ENCODE measurements at regions not wholly inside any gene's neighbourhood (a gene's known extent, or its start where the extent isn't known, plus 50 kb on each side); places are given as distances from the start of the nearest gene placed in this dataset.

GRCh38 chr11:116229236-116229970 is 543.4 kb downstream of the BUD13 start:
- DNase-seq (ENCODE audit: low read depth in 2 of 2, low spot score in 1 of 2): no peak

- no peak for DNase-seq (ENCODE audit: low read depth in 2 of 2, low spot score in 1 of 2)
Observed at GRCh38 chr11:116226731-116227130, 546.1 kb downstream of the BUD13 start.

GRCh38 chr11:116225784-116226585 is 546.8 kb downstream of the BUD13 start:
- no peak for DNase-seq (ENCODE audit: low read depth in 2 of 2, low spot score in 1 of 2)

- DNase-seq (ENCODE audit: low read depth in 2 of 2, low spot score in 1 of 2): no peak
Observed at GRCh38 chr11:116225236-116225635, 547.6 kb downstream of the BUD13 start.

GRCh38 chr11:116224889-116225200 is 547.9 kb downstream of the BUD13 start:
- no peak for DNase-seq (ENCODE audit: low read depth in 2 of 2, low spot score in 1 of 2)

- DNase-seq (ENCODE audit: low read depth in 2 of 2, low spot score in 1 of 2): no peak
Observed at GRCh38 chr11:116224154-116224888, 548.5 kb downstream of the BUD13 start.

GRCh38 chr11:116221351-116221750 is 551.4 kb downstream of the BUD13 start:
- DNase-seq (ENCODE audit: low read depth in 2 of 2, low spot score in 1 of 2): no peak

- no peak for DNase-seq (ENCODE audit: low read depth in 2 of 2, low spot score in 1 of 2)
Observed at GRCh38 chr11:116219171-116219635, 553.6 kb downstream of the BUD13 start.

- no peak for DNase-seq (ENCODE audit: low read depth in 2 of 2, low spot score in 1 of 2)
Observed at GRCh38 chr11:116217441-116217840, 555.3 kb downstream of the BUD13 start.

- DNase-seq (ENCODE audit: low read depth in 2 of 2, low spot score in 1 of 2): no peak
Observed at GRCh38 chr11:116217006-116217405, 555.8 kb downstream of the BUD13 start.

GRCh38 chr11:116215471-116216113 is 557.2 kb downstream of the BUD13 start:
- no peak for DNase-seq (ENCODE audit: low read depth in 2 of 2, low spot score in 1 of 2)

GRCh38 chr11:116211147-116211546 is 561.6 kb downstream of the BUD13 start:
- no peak for DNase-seq (ENCODE audit: low read depth in 2 of 2, low spot score in 1 of 2)

- DNase-seq (ENCODE audit: low read depth in 2 of 2, low spot score in 1 of 2): no peak
Observed at GRCh38 chr11:116210663-116211062, 562.1 kb downstream of the BUD13 start.

- DNase-seq (ENCODE audit: low read depth in 2 of 2, low spot score in 1 of 2): no peak
Observed at GRCh38 chr11:116209255-116209654, 563.5 kb downstream of the BUD13 start.

GRCh38 chr11:116207421-116208141 is 565.2 kb downstream of the BUD13 start:
- DNase-seq (ENCODE audit: low read depth in 2 of 2, low spot score in 1 of 2): no peak

GRCh38 chr11:116207019-116207418 is 565.8 kb downstream of the BUD13 start:
- DNase-seq (ENCODE audit: low read depth in 2 of 2, low spot score in 1 of 2): no peak

- no peak for DNase-seq (ENCODE audit: low read depth in 2 of 2, low spot score in 1 of 2)
Observed at GRCh38 chr11:116202922-116203321, 569.9 kb downstream of the BUD13 start.

GRCh38 chr11:116200564-116200963 is 572.2 kb downstream of the BUD13 start:
- no peak for DNase-seq (ENCODE audit: low read depth in 2 of 2, low spot score in 1 of 2)

- DNase-seq (ENCODE audit: low read depth in 2 of 2, low spot score in 1 of 2): no peak
Observed at GRCh38 chr11:116199182-116199581, 573.6 kb downstream of the BUD13 start.

- no peak for DNase-seq (ENCODE audit: low read depth in 2 of 2, low spot score in 1 of 2)
Observed at GRCh38 chr11:116194156-116194904, 578.5 kb downstream of the BUD13 start.
